Sigmoid colon (tissue), 4 donors: ENCODE measurements at regions not wholly inside any gene's neighbourhood (a gene's known extent, or its start where the extent isn't known, plus 50 kb on each side); places are given as distances from the start of the nearest gene placed in this dataset.

Experiments
- CTCF ChIP-seq, 4 experiments: fragments of 450-650 bp in 3 of 4; fragments of 200-600 bp in 1 of 4; IDR thresholded peaks; one replicate each; pipeline ENCODE4 v1.5.1; 2016 to 2019; ENCODE audit warnings: antibody characterized with exemption in 4 of 4, mild to moderate bottlenecking in 3 of 4, moderate library complexity in 2 of 4
- EP300 ChIP-seq, 4 donors: sonication (generic); formaldehyde crosslinking; IDR thresholded peaks; one replicate each; pipeline ENCODE4 v1.6.1; 2017; ENCODE audit warnings: antibody characterized with exemption in 4 of 4
- POLR2A ChIP-seq, 2 donors: fragments of 450-650 bp; IDR thresholded peaks; one replicate each; pipeline ENCODE4 v1.6.1; 2016; ENCODE audit warnings: antibody characterized with exemption in 2 of 2, mild to moderate bottlenecking in 2 of 2, moderate library complexity in 2 of 2

DNA sequence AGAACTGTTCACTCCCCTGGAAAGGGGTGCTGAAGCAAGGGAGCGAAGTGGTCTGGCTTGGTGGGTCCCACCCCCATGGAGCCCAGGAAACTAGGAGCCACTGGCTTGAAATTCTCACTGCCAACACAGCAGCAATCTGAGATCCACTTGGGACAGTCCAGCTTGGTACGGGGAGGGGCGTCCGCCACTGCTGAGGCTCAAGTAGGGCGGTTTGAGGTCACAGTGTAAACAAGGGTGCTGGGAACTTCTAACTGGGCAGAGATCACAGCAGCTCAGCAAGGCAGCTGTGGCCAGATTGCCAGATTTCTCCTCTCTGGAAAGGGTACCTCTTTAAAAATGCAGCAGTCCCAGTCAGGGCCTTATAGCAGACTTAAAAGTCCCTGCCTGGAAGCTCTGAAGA lies 53.9 kb upstream of the GALNTL6 start:
- TF ChIP-seq CTCF (IDR thresholded peaks at IDR 0.05) (no peak), EP300 (IDR thresholded peaks at IDR 0.05) (no peak), POLR2A (IDR thresholded peaks at IDR 0.05) (no peak)
